ENCODE measurements at regions not wholly inside any gene's neighbourhood (a gene's known extent, or its start where the extent isn't known, plus 50 kb on each side); places are given as distances from the start of the nearest gene placed in this dataset.

- no peak for FAIRE-seq
- WGBS (ENCODE audit: insufficient coverage, low coverage, missing lambda C conversion rate) = 1% methylated on average over 10 of the region's 10 CpGs
These were observed 343.5 kb upstream of the B3GAT1 start for GRCh38 chr11:134755535-134755934.

GRCh38 chr11:134754521-134755198 lies 342.6 kb upstream of the B3GAT1 start:
- no peaks in the 10 kb centered on the region for H3K79me2 ChIP-seq (ENCODE audit: control insufficient read depth, insufficient read depth, low read length)
- ATAC-seq = no peak
- POLR2A ChIA-PET = no interaction called here
- no peak overlapping the region for H2AFZ ChIP-seq (ENCODE audit: low read depth, low read length)
- H3K36me3 ChIP-seq (ENCODE audit: control insufficient read depth, insufficient read depth, low read length) = no peaks in the 10 kb centered on the region
- H3K9me3 ChIP-seq (replicated peaks; ENCODE audit: control insufficient read depth, insufficient read depth, low read depth, low read length) = no peaks in the 10 kb centered on the region
- H3K9ac ChIP-seq (ENCODE audit: insufficient read depth in 1 of 2, low read depth in 2 of 2, low read length in 2 of 2) = no peak overlapping the region
- FAIRE-seq = no peak
- intact Hi-C loops (cut with micrococcal nuclease) = no loop called here
- peaks cover 0 to 30% of the 10 kb centered on the region in 2 experiments; a peak in 4 of 5 replicates for H3K27me3 ChIP-seq (ENCODE audit: control insufficient read depth in 2 of 2, insufficient read depth in 2 of 2, low read length in 2 of 2)
- CTCF ChIA-PET (ENCODE audit: low intra/inter-chr PET ratio) = no interaction called here
- H3K27ac ChIP-seq (ENCODE audit: extremely low read depth, low read depth, low read length) = no peak overlapping the region
- WGBS (ENCODE audit: insufficient coverage, low coverage, missing lambda C conversion rate) = under 1% methylated on average over 19 of the region's 19 CpGs
- no TSS peak for BruUV-seq (replicated peaks)
- no peak overlapping the region for H3K4me3 ChIP-seq
- no peaks in the 10 kb centered on the region for H3K9me1 ChIP-seq (ENCODE audit: control insufficient read depth, insufficient read depth, low read length)
- H4K20me1 ChIP-seq (replicated peaks; ENCODE audit: control insufficient read depth, insufficient read depth, low read length) = no peaks in the 10 kb centered on the region; the same call in 1 of the 2 replicates
- in situ Hi-C loops (cut with MboI) = no loop called here
- no peak for DNase-seq (ENCODE audit: extremely low read depth in 1 of 4, low spot score in 3 of 4)
- H3K4me2 ChIP-seq (ENCODE audit: insufficient read depth, low read length) = no peak overlapping the region
- no peaks in the 10 kb centered on the region for H3K4me1 ChIP-seq (replicated peaks in 1 of 2; ENCODE audit: control insufficient read depth in 2 of 2, insufficient read depth in 2 of 2, low read length in 2 of 2)
- TF ChIP-seq SMAD4 (CRISPR knock-in tag; conservative IDR thresholded peaks at IDR 0.05) = no peak
- TF ChIP-seq NFE2L1 (tag; IDR thresholded peaks at IDR 0.05; ENCODE audit: borderline replicate concordance, low read depth) = no peak
- TF ChIP-seq CLOCK (CRISPR knock-in tag; IDR thresholded peaks at IDR 0.05; ENCODE audit: borderline replicate concordance) = no peak
- no peak for TF ChIP-seq SREBF1 (IDR thresholded peaks at IDR 0.05; ENCODE audit: borderline replicate concordance, low read depth, low read length)
- no peak for TF ChIP-seq HDAC6 (IDR thresholded peaks at IDR 0.05; ENCODE audit: low read depth, low read length)
- TF ChIP-seq HES1 (IDR thresholded peaks at IDR 0.05; ENCODE audit: low read depth) = no peak
- no peak for TF ChIP-seq SAFB2 (IDR thresholded peaks at IDR 0.05; ENCODE audit: borderline replicate concordance, low read depth, low read length, severe bottlenecking)
- TF ChIP-seq NR2F6 (CRISPR knock-in tag; IDR thresholded peaks at IDR 0.05) = no peak
- TF ChIP-seq MYNN (IDR thresholded peaks at IDR 0.05) = no peak
- no peak for TF ChIP-seq MYNN (CRISPR knock-in tag; IDR thresholded peaks at IDR 0.05)

More at GRCh38 chr11:134755535-134755934, 343.5 kb upstream of the B3GAT1 start:
- in situ Hi-C loops (cut with MboI) = no loop called here
- Histone ChIP-seq H2AFZ (ENCODE audit: low read depth, low read length) (no peak overlapping the region), H3K4me2 (ENCODE audit: insufficient read depth, low read length) (no peak overlapping the region), H3K9me1 (ENCODE audit: control insufficient read depth, insufficient read depth, low read length) (no peaks in the 10 kb centered on the region), H4K20me1 (replicated peaks; ENCODE audit: control insufficient read depth, insufficient read depth, low read length) (no peaks in the 10 kb centered on the region; the same call in 1 of the 2 replicates), H3K4me3 (no peak overlapping the region), H3K9me3 (replicated peaks; ENCODE audit: control insufficient read depth, insufficient read depth, low read depth, low read length) (no peaks in the 10 kb centered on the region), H3K9ac (ENCODE audit: insufficient read depth in 1 of 2, low read depth in 2 of 2, low read length in 2 of 2) (no peak overlapping the region), H3K36me3 (ENCODE audit: control insufficient read depth, insufficient read depth, low read length) (no peaks in the 10 kb centered on the region), H3K27ac (ENCODE audit: extremely low read depth, low read depth, low read length) (no peak overlapping the region), H3K27me3 (ENCODE audit: control insufficient read depth in 2 of 2, insufficient read depth in 2 of 2, low read length in 2 of 2) (peaks cover 0 to 37% of the 10 kb centered on the region in 2 experiments; a peak in 4 of 5 replicates), H3K4me1 (replicated peaks in 1 of 2; ENCODE audit: control insufficient read depth in 2 of 2, insufficient read depth in 2 of 2, low read length in 2 of 2) (no peaks in the 10 kb centered on the region), H3K79me2 (ENCODE audit: control insufficient read depth, insufficient read depth, low read length) (no peaks in the 10 kb centered on the region)
- DNase-seq (ENCODE audit: extremely low read depth in 1 of 4, low spot score in 3 of 4) (no peak), ATAC-seq (no peak)
- ChIA-PET POLR2A (interaction anchor here (0.6 kb wide), 1 partner anchor 482 kb away, joined by 3 read pairs; no protein-coding TSS in a partner anchor), CTCF (ENCODE audit: low intra/inter-chr PET ratio) (no interaction called here)
- intact Hi-C loops (cut with micrococcal nuclease) = no loop called here
- BruUV-seq (replicated peaks) = no TSS peak
- TF ChIP-seq ZNF354B (CRISPR knock-in tag; IDR thresholded peaks at IDR 0.05) (no peak), BHLHE40 (IDR thresholded peaks at IDR 0.05; ENCODE audit: low read length) (no peak), MYBL2 (IDR thresholded peaks at IDR 0.05; ENCODE audit: low read depth) (no peak), MYBL2 (CRISPR knock-in tag; IDR thresholded peaks at IDR 0.05; ENCODE audit: borderline replicate concordance) (no peak), ZNF212 (CRISPR knock-in tag; IDR thresholded peaks at IDR 0.05) (no peak), ZNF12 (CRISPR knock-in tag; IDR thresholded peaks at IDR 0.05) (no peak)
